SJSA1 (cell line): ENCODE measurements at regions not wholly inside any gene's neighbourhood (a gene's known extent, or its start where the extent isn't known, plus 50 kb on each side); places are given as distances from the start of the nearest gene placed in this dataset.

ENCODE experiments used
- DNase-seq, 2 experiments: peaks; one replicate each; pipeline ENCODE4 v3.0.0-alpha.2; 2015 to 2020; ENCODE audit warnings: low spot score in 2 of 2, low read depth in 1 of 2
- H3K27ac ChIP-seq: fragments of 250-450 bp; sonication (Bioruptor Pico); 2 replicates; pipeline ENCODE4 v1.5.1; 2020; ENCODE audit warnings: mild to moderate bottlenecking, moderate library complexity
- H3K27me3 ChIP-seq: fragments of 250-450 bp; sonication (Bioruptor Pico); replicated peaks from 2 replicates; pipeline ENCODE4 v1.5.1; 2020; ENCODE audit warnings: mild to moderate bottlenecking, moderate library complexity
- H3K36me3 ChIP-seq: fragments of 250-450 bp; sonication (Bioruptor Pico); 2 replicates; pipeline ENCODE4 v1.5.1; 2020; ENCODE audit warnings: mild to moderate bottlenecking
- H3K4me1 ChIP-seq: fragments of 250-450 bp; sonication (Bioruptor Pico); replicated peaks from 2 replicates; pipeline ENCODE4 v1.6.1; 2021; ENCODE audit warnings: mild to moderate bottlenecking
- H3K4me3 ChIP-seq: fragments of 250-450 bp; sonication (Bioruptor Pico); 2 replicates; pipeline ENCODE4 v1.5.1; 2020; ENCODE audit warnings: mild to moderate bottlenecking
- H3K9me3 ChIP-seq: fragments of 250-450 bp; sonication (Bioruptor Pico); replicated peaks from 2 replicates; pipeline ENCODE4 v1.5.1; 2020; ENCODE audit warnings: mild to moderate bottlenecking

- no peak for DNase-seq
- Histone ChIP-seq H3K4me3 (no peak overlapping the region), H3K27ac (no peak overlapping the region), H3K4me1 (no peaks in the 10 kb centered on the region), H3K9me3 (no peaks in the 10 kb centered on the region), H3K27me3 (no peaks in the 10 kb centered on the region), H3K36me3 (no peaks in the 10 kb centered on the region)
Measured at GRCh38 chr1:182283746-182284544, 107.6 kb downstream of the GLUL start.

- no peak for DNase-seq
Measured at GRCh38 chr1:182281541-182281940, 110.0 kb downstream of the GLUL start.

GRCh38 chr1:182280504-182280900 lies 111.1 kb downstream of the GLUL start:
- Histone ChIP-seq H3K36me3 (no peaks in the 10 kb centered on the region), H3K4me1 (no peaks in the 10 kb centered on the region), H3K9me3 (no peaks in the 10 kb centered on the region), H3K27me3 (no peaks in the 10 kb centered on the region), H3K4me3 (no peak overlapping the region), H3K27ac (no peak overlapping the region)
- DNase-seq: no peak

More at GRCh38 chr1:182281541-182281940, 110.0 kb downstream of the GLUL start:
- no peaks in the 10 kb centered on the region for H3K27me3 ChIP-seq
- no peaks in the 10 kb centered on the region for H3K9me3 ChIP-seq
- no peaks in the 10 kb centered on the region for H3K36me3 ChIP-seq
- H3K27ac ChIP-seq: no peak overlapping the region
- H3K4me1 ChIP-seq: no peaks in the 10 kb centered on the region
- no peak overlapping the region for H3K4me3 ChIP-seq

GRCh38 chr1:182279724-182280503 lies 111.7 kb downstream of the GLUL start:
- no peak for DNase-seq
- Histone ChIP-seq H3K4me3 (no peak overlapping the region), H3K27ac (no peak overlapping the region), H3K4me1 (no peaks in the 10 kb centered on the region), H3K27me3 (no peaks in the 10 kb centered on the region), H3K9me3 (no peaks in the 10 kb centered on the region), H3K36me3 (no peaks in the 10 kb centered on the region)

GRCh38 chr1:182279302-182279701 lies 112.3 kb downstream of the GLUL start:
- H3K9me3 ChIP-seq: no peaks in the 10 kb centered on the region
- no peak overlapping the region for H3K4me3 ChIP-seq
- no peak for DNase-seq

GRCh38 chr1:182278144-182279054 lies 113.2 kb downstream of the GLUL start:
- H3K4me1 ChIP-seq: no peaks in the 10 kb centered on the region
- H3K4me3 ChIP-seq: no peak overlapping the region
- no peaks in the 10 kb centered on the region for H3K27me3 ChIP-seq
- no peaks in the 10 kb centered on the region for H3K36me3 ChIP-seq
- H3K27ac ChIP-seq: no peak overlapping the region
- H3K9me3 ChIP-seq: no peaks in the 10 kb centered on the region
- DNase-seq: no peak

More at GRCh38 chr1:182279302-182279701, 112.3 kb downstream of the GLUL start:
- H3K27ac ChIP-seq: no peak overlapping the region
- no peaks in the 10 kb centered on the region for H3K4me1 ChIP-seq
- H3K27me3 ChIP-seq: no peaks in the 10 kb centered on the region
- H3K36me3 ChIP-seq: no peaks in the 10 kb centered on the region

- Histone ChIP-seq H3K4me1 (no peaks in the 10 kb centered on the region), H3K27me3 (0 out of 2 replicates have a peak, but pooled peaks cover 3% of the 10 kb centered on the region), H3K4me3 (no peak overlapping the region), H3K27ac (no peak overlapping the region), H3K9me3 (no peaks in the 10 kb centered on the region), H3K36me3 (no peaks in the 10 kb centered on the region)
- no peak for DNase-seq
Measured at GRCh38 chr1:182275271-182275670, 116.3 kb downstream of the GLUL start.

GRCh38 chr1:182274618-182275017 lies 117.0 kb downstream of the GLUL start:
- 0 out of 2 replicates have a peak, but pooled peaks cover 3% of the 10 kb centered on the region for H3K27me3 ChIP-seq
- no peaks in the 10 kb centered on the region for H3K4me1 ChIP-seq
- DNase-seq: no peak
- H3K36me3 ChIP-seq: no peaks in the 10 kb centered on the region
- no peak overlapping the region for H3K4me3 ChIP-seq
- H3K9me3 ChIP-seq: no peaks in the 10 kb centered on the region
- no peak overlapping the region for H3K27ac ChIP-seq

- H3K27me3 ChIP-seq: 0 out of 2 replicates have a peak, but pooled peaks cover 5% of the 10 kb centered on the region
- H3K36me3 ChIP-seq: no peaks in the 10 kb centered on the region
- H3K4me1 ChIP-seq: no peaks in the 10 kb centered on the region
- no peaks in the 10 kb centered on the region for H3K9me3 ChIP-seq
- H3K4me3 ChIP-seq: no peak overlapping the region
- no peak overlapping the region for H3K27ac ChIP-seq
- DNase-seq: no peak
Measured at GRCh38 chr1:182270731-182271130, 120.9 kb downstream of the GLUL start.

- no peak overlapping the region for H3K27ac ChIP-seq
- no peaks in the 10 kb centered on the region for H3K4me1 ChIP-seq
- no peaks in the 10 kb centered on the region for H3K9me3 ChIP-seq
- no peak for DNase-seq
- H3K4me3 ChIP-seq: no peak overlapping the region
- H3K27me3 ChIP-seq: 0 out of 2 replicates have a peak, but pooled peaks cover 5% of the 10 kb centered on the region
- no peaks in the 10 kb centered on the region for H3K36me3 ChIP-seq
Measured at GRCh38 chr1:182269097-182269496, 122.5 kb downstream of the GLUL start.

GRCh38 chr1:182268669-182269068 lies 122.9 kb downstream of the GLUL start:
- H3K9me3 ChIP-seq: no peaks in the 10 kb centered on the region
- H3K4me3 ChIP-seq: no peak overlapping the region
- no peaks in the 10 kb centered on the region for H3K4me1 ChIP-seq
- H3K36me3 ChIP-seq: no peaks in the 10 kb centered on the region
- no peak overlapping the region for H3K27ac ChIP-seq
- 0 out of 2 replicates have a peak, but pooled peaks cover 5% of the 10 kb centered on the region for H3K27me3 ChIP-seq
- no peak for DNase-seq

GRCh38 chr1:182264185-182264584 lies 127.4 kb downstream of the GLUL start:
- H3K27me3 ChIP-seq: 0 out of 2 replicates have a peak, but pooled peaks cover 2% of the 10 kb centered on the region
- H3K36me3 ChIP-seq: no peaks in the 10 kb centered on the region
- H3K4me3 ChIP-seq: no peak overlapping the region
- DNase-seq: no peak
- H3K27ac ChIP-seq: no peak overlapping the region
- H3K4me1 ChIP-seq: no peaks in the 10 kb centered on the region
- no peaks in the 10 kb centered on the region for H3K9me3 ChIP-seq

GRCh38 chr1:182263706-182264105 lies 127.9 kb downstream of the GLUL start:
- Histone ChIP-seq H3K4me1 (no peaks in the 10 kb centered on the region), H3K27me3 (0 out of 2 replicates have a peak, but pooled peaks cover 2% of the 10 kb centered on the region), H3K27ac (no peak overlapping the region), H3K9me3 (no peaks in the 10 kb centered on the region), H3K36me3 (no peaks in the 10 kb centered on the region), H3K4me3 (no peak overlapping the region)
- DNase-seq: no peak
